ENCODE measurements at regions not wholly inside any gene's neighbourhood (a gene's known extent, or its start where the extent isn't known, plus 50 kb on each side); places are given as distances from the start of the nearest gene placed in this dataset.

DNA sequence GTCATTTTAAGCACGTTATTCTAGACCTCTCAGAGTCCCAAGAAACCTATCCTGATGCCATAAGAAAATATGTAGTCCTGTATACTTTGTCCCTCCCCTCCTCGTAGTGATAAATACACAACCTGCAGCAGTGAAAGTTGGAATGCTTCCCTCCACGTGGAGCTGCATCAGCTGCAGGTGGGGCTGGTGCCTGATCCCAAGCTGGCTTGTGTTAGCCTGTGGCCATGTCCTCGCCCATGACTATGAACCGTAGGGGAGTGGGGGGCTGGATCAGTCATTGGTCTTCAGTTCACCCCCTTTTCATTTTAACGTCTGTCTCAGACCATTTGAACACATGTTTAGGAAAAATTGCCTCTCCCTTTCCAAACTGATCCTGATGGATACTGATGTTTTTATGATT is 171.4 kb upstream of the HABP2 start:
- Histone ChIP-seq H3K4me1 (ENCODE audit: insufficient read depth, low read length) (peaks cover 6% of the 10 kb centered on the region), H3K4me3 (ENCODE audit: low read length) (no peak overlapping the region), H3K36me3 (ENCODE audit: insufficient read depth, low read length) (no peaks in the 10 kb centered on the region), H2AFZ (ENCODE audit: low read depth, low read length) (no peak overlapping the region), H3K27me3 (ENCODE audit: insufficient read depth, low read length) (no peaks in the 10 kb centered on the region), H3K9me3 (ENCODE audit: low read length) (no peaks in the 10 kb centered on the region)

DNA sequence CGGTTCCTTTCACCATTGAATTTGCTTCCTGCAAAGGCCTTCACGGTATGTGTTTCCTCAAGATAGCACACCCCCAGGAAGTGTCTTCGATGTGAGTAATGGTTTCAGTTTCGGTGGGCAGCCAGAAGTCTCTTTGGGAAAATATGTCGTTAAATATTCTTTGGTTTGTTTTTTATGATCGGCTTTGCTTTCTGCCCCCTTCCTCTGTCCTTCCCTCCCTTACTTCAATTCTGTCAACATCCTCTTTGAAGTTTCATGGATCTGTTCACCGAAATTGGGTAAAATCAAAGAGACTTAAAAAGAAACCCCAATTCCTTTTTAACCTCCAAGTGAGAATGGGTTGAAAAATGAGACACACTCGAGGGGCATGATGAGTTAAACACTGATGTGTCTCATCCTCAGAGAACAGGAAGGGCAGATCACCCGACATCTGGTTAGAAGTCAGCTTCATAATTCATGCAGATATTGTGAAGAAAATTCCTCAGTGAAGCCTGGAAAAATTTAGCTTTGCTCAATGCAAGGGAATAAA is 170.8 kb upstream of the HABP2 start:
- H3K4me1 ChIP-seq (ENCODE audit: insufficient read depth, low read length): peaks cover 6% of the 10 kb centered on the region
- H3K27me3 ChIP-seq (ENCODE audit: insufficient read depth, low read length): no peaks in the 10 kb centered on the region
- no peak overlapping the region for H3K4me3 ChIP-seq (ENCODE audit: low read length)
- no peak overlapping the region for H2AFZ ChIP-seq (ENCODE audit: low read depth, low read length)
- H3K36me3 ChIP-seq (ENCODE audit: insufficient read depth, low read length): no peaks in the 10 kb centered on the region
- H3K9me3 ChIP-seq (ENCODE audit: low read length): no peaks in the 10 kb centered on the region

DNA sequence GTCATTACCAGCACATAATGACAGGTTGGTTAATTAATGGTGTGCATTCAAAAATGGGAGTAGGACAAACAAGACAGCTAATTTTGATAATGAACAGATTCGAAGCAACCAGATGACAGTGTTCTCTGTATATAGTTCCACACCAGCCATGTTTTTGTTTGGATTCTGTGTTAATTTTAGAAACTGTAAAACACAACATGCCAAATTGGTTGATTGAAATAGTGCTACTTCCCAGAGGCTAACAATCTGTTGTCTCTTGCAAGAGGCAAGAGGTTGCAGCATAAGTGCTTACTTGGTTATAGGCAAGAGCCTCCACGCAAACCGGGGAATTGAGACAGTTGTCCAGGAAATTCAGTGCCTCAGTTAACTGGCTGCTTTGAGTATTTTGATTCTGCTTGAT is 170.2 kb upstream of the HABP2 start:
- no peaks in the 10 kb centered on the region for H3K36me3 ChIP-seq (ENCODE audit: insufficient read depth, low read length)
- H3K27me3 ChIP-seq (ENCODE audit: insufficient read depth, low read length): no peaks in the 10 kb centered on the region
- H3K9me3 ChIP-seq (ENCODE audit: low read length): no peaks in the 10 kb centered on the region
- no peak overlapping the region for H2AFZ ChIP-seq (ENCODE audit: low read depth, low read length)
- no peak overlapping the region for H3K4me3 ChIP-seq (ENCODE audit: low read length)
- peaks cover 6% of the 10 kb centered on the region for H3K4me1 ChIP-seq (ENCODE audit: insufficient read depth, low read length)

DNA sequence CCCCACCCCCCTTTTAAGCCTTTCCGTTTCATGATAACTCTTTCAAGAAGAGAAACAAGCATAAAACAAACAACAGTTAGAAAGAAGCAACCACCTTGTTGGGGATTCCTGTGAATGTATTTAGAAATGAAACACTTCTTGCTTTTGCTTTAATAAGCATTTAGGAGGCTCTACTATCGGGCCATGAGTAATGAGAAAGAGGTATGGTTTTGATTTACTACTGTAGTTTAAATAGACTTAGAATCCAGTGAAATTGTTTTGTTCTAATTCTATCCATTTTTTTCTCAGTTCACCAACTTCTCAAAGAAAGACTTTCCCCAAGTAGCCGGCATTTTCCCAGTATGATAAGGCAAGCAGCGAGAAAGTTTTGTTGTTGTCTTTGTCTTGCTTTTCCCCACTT is 168.7 kb upstream of the HABP2 start:
- Histone ChIP-seq H3K9me3 (ENCODE audit: low read length) (no peaks in the 10 kb centered on the region), H3K4me3 (ENCODE audit: low read length) (no peak overlapping the region), H3K4me1 (ENCODE audit: insufficient read depth, low read length) (peaks cover 6% of the 10 kb centered on the region), H3K27me3 (ENCODE audit: insufficient read depth, low read length) (no peaks in the 10 kb centered on the region), H2AFZ (ENCODE audit: low read depth, low read length) (peak overlapping the region; percentile 4), H3K36me3 (ENCODE audit: insufficient read depth, low read length) (no peaks in the 10 kb centered on the region)

DNA sequence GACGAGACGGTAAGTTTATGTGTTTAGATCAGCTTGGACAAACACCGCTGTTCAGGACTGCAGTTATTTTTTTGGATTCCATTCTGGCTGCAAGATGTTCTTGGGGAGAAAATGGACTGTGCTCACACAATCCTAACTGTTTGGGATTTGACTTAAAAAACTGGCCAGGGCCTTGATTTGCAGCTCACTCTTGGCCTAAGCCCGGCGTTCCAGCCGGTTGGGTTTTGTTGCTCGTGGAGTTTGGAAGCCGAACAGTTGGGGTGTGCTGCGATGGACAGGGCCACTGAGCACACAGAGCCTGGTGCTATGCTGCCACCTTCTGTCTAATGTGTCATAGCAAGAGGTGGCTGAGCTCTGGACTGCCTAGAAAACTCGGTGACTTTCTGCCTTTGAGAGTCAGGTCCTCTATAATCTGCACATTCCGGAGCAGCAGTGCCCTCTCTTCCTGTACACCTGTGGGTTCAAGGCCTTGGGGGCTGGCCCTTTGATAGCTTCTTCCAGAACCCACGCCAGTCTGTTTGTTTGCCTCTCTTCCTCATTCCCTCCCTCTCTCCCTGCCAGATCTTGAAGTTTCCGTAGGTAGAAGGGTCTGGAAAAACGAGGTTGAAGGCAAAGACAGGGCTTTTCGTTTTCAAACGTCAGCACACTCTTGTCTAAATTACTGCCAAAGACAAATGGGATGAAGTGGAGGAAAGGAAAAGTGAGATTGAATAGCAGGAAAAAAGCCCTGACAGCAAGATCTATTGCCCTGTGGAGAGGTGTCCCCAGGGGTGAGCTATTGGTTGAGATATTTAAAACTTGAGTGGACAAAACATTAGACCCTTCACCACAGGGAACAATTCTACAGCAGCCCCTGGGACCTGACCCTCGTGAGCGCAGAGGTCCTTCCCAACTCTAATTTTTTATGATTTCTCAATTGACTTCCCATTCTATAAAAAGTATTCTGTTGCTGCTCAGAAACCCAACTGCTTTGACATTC is 167.5 kb upstream of the HABP2 start:
- Histone ChIP-seq H3K36me3 (ENCODE audit: insufficient read depth, low read length) (no peaks in the 10 kb centered on the region), H3K4me1 (ENCODE audit: insufficient read depth, low read length) (peaks cover 6% of the 10 kb centered on the region), H3K4me3 (ENCODE audit: low read length) (no peak overlapping the region), H3K9me3 (ENCODE audit: low read length) (no peaks in the 10 kb centered on the region), H2AFZ (ENCODE audit: low read depth, low read length) (peak overlapping the region; percentile 4), H3K27me3 (ENCODE audit: insufficient read depth, low read length) (peaks cover 1% of the 10 kb centered on the region)

DNA sequence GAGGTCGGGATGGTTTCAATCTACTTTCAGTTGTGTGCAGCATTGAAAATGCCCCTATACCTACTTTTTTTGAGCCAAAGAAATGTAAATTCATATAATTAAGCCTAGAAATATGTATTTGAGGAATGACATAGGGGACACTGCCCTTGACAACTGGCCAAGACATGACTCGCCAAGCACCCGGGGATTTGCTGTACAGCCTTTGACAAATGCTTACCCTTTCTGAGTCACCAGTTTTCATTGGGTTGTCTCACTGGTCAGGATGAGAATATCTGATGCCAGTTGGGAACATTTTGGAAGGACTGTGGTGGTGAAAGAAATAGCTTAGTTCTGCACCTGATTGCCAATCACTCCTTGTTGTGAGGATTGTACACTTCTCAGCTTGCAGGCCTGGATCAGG is 166.8 kb upstream of the HABP2 start:
- no peaks in the 10 kb centered on the region for H3K9me3 ChIP-seq (ENCODE audit: low read length)
- no peak overlapping the region for H3K4me3 ChIP-seq (ENCODE audit: low read length)
- no peak overlapping the region for H2AFZ ChIP-seq (ENCODE audit: low read depth, low read length)
- H3K27me3 ChIP-seq (ENCODE audit: insufficient read depth, low read length): peaks cover 4% of the 10 kb centered on the region
- peaks cover 9% of the 10 kb centered on the region for H3K4me1 ChIP-seq (ENCODE audit: insufficient read depth, low read length)
- no peaks in the 10 kb centered on the region for H3K36me3 ChIP-seq (ENCODE audit: insufficient read depth, low read length)

DNA sequence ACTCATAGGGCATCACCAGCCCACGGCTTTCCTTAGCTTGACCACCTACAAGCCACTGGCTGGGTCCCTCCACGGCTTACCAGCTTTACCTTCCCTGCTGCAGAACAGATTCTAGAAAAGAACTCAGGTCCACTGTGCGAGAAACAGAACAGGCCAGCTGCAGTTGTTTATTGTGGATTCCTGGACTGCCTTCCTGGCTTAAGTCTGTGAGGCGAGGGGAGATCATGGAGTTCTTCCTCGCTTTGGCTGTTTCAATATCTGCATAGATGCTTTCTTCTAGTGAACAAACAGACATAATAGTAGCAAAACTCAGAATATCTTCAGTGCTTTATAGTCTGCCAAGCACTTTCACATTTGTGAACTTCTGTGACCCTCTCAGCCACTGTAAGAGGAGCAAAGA is 162.9 kb upstream of the HABP2 start:
- Histone ChIP-seq H3K9me3 (ENCODE audit: low read length) (peaks cover 2% of the 10 kb centered on the region), H3K27me3 (ENCODE audit: insufficient read depth, low read length) (peaks cover 9% of the 10 kb centered on the region), H3K4me3 (ENCODE audit: low read length) (no peak overlapping the region), H3K4me1 (ENCODE audit: insufficient read depth, low read length) (peaks cover 8% of the 10 kb centered on the region), H3K36me3 (ENCODE audit: insufficient read depth, low read length) (no peaks in the 10 kb centered on the region), H2AFZ (ENCODE audit: low read depth, low read length) (no peak overlapping the region)

DNA sequence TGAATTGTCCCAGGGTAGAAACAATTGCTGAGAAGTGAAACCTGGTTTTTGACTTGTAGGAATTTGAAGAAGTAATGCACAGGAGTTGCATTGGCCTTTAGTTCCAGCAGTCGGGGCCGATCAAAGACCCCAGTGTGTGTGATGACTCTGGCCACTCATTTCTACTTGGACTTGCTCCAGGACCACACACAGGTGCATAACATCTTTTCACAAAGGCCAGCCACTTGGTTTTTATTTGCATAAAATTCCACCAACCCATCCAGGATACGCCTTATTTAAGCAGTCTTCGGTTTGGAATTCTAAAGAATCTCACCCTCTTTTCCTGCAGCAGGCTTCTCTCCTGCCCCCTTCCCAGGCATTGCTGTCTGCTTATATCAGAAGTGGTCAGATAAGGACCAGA is 162.0 kb upstream of the HABP2 start:
- H3K4me1 ChIP-seq (ENCODE audit: insufficient read depth, low read length): peaks cover 4% of the 10 kb centered on the region
- H3K27me3 ChIP-seq (ENCODE audit: insufficient read depth, low read length): peaks cover 9% of the 10 kb centered on the region
- H2AFZ ChIP-seq (ENCODE audit: low read depth, low read length): no peak overlapping the region
- no peaks in the 10 kb centered on the region for H3K36me3 ChIP-seq (ENCODE audit: insufficient read depth, low read length)
- no peak overlapping the region for H3K4me3 ChIP-seq (ENCODE audit: low read length)
- H3K9me3 ChIP-seq (ENCODE audit: low read length): peaks cover 4% of the 10 kb centered on the region

DNA sequence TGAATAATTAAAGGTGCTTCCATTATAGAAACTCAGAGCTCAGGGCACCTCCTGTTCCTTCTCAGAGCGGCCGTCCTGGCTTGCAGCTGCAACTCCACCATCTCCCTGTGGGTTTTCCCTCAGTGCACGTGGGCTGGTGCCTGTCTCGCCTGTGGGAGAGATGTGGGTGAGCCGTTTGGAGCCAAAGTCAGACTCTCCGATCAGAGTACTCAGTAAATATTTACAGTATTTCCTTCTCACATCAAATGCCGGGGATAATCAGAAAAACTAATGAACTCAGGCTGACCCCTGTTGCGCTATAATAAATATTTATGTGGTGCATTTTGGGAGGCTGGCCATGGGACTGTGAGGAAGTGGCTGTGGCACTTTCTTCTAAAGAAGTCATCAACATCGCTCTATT is 155.8 kb upstream of the HABP2 start:
- Histone ChIP-seq H3K36me3 (ENCODE audit: insufficient read depth, low read length) (no peaks in the 10 kb centered on the region), H3K9me3 (ENCODE audit: low read length) (peaks cover 6% of the 10 kb centered on the region), H3K27me3 (ENCODE audit: insufficient read depth, low read length) (peaks cover 9% of the 10 kb centered on the region), H3K4me1 (ENCODE audit: insufficient read depth, low read length) (no peaks in the 10 kb centered on the region), H2AFZ (ENCODE audit: low read depth, low read length) (no peak overlapping the region), H3K4me3 (ENCODE audit: low read length) (no peak overlapping the region)

DNA sequence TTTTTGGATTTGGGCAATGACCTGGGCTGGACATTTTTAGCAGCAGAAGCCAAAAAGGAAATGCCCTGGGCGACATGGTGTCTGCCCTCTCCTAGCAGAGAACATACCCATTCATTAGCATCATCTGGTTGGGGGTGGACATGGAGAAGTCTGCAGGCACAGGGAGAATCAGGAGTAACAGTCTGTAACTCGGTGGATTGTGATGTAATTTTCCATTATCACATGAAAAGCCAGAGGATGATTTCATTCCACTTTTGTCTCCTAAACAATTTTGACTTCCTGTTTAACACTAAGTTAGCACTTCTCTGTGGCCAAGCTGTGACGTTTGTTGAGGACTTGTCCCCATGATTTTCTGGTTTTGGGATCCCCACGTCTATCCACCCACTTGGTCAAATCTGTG is 153.8 kb upstream of the HABP2 start:
- Histone ChIP-seq H3K9me3 (ENCODE audit: low read length) (peaks cover 6% of the 10 kb centered on the region), H3K27me3 (ENCODE audit: insufficient read depth, low read length) (peaks cover 12% of the 10 kb centered on the region), H2AFZ (ENCODE audit: low read depth, low read length) (no peak overlapping the region), H3K4me1 (ENCODE audit: insufficient read depth, low read length) (no peaks in the 10 kb centered on the region), H3K36me3 (ENCODE audit: insufficient read depth, low read length) (no peaks in the 10 kb centered on the region), H3K4me3 (ENCODE audit: low read length) (no peak overlapping the region)

DNA sequence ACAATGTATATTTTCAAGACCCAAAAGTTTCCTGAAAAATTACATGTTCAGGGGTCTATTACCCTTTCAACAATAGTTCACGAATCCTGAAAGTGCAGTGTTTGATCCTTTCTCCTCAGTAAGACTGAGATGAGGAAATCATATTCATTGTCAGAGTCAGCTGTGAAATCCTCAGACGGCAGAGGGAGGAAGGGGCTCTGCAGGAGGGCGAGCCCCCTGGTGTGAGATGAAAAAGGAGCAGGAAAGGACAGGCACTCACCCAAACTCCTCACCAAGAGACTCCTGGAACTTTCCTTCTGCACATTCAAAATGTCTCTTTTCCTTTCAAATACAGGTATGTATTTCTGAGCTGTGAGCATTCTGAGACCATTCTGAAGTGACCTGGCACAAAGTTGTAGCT is 150.3 kb upstream of the HABP2 start:
- H3K4me1 ChIP-seq (ENCODE audit: insufficient read depth, low read length): no peaks in the 10 kb centered on the region

DNA sequence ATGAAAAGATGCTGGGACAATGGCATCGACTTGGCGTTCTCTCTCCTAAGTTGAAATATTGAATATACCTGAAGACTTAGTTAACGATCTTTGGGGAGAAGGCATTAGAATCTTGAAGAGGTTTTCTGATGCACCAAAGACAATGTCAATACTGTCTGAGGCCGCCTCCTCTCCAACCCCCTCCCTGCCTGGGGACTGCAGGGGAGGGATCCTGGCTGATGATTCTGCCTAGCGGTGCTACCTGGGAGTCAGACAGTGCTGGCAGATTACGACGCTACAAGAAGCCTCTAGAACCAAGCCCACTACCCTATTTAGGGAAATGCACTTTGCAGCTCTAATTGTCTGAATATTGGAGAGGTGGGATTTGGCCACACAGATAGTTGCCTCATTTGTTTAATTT is 145.6 kb upstream of the HABP2 start:
- no peak overlapping the region for H2AFZ ChIP-seq (ENCODE audit: low read depth, low read length)
- H3K36me3 ChIP-seq (ENCODE audit: insufficient read depth, low read length): no peaks in the 10 kb centered on the region
- peaks cover 11% of the 10 kb centered on the region for H3K4me1 ChIP-seq (ENCODE audit: insufficient read depth, low read length)
- peaks cover 39% of the 10 kb centered on the region for H3K27me3 ChIP-seq (ENCODE audit: insufficient read depth, low read length)
- H3K9me3 ChIP-seq (ENCODE audit: low read length): no peaks in the 10 kb centered on the region
- no peak overlapping the region for H3K4me3 ChIP-seq (ENCODE audit: low read length)

More for the DNA sequence above, 150.3 kb upstream of the HABP2 start:
- H3K27me3 ChIP-seq (ENCODE audit: insufficient read depth, low read length): peaks cover 25% of the 10 kb centered on the region
- H2AFZ ChIP-seq (ENCODE audit: low read depth, low read length): no peak overlapping the region
- no peak overlapping the region for H3K4me3 ChIP-seq (ENCODE audit: low read length)
- no peaks in the 10 kb centered on the region for H3K36me3 ChIP-seq (ENCODE audit: insufficient read depth, low read length)
- peaks cover 2% of the 10 kb centered on the region for H3K9me3 ChIP-seq (ENCODE audit: low read length)

DNA sequence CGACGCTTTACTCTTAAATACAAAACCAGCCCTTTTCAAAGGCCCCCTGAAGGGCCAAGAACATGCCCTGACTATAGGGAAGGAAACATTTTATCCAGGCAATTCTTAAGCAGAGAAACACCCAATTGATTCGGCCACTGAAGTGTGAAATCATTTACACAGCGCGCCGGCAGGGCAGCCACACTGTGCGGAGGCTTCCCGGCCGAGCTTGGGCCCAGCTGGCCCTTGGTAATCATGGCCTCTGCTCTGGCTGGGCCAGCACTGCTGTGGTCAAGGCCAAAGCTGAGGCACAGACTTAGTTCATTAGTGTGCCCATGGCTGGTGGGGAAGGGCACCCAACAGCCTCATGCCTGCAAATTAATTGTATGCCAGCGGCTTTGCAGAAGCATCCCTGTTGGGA is 143.7 kb upstream of the HABP2 start:
- Histone ChIP-seq H3K36me3 (ENCODE audit: insufficient read depth, low read length) (no peaks in the 10 kb centered on the region), H2AFZ (ENCODE audit: low read depth, low read length) (peak overlapping the region; percentile 53), H3K4me1 (ENCODE audit: insufficient read depth, low read length) (peaks cover 11% of the 10 kb centered on the region), H3K9me3 (ENCODE audit: low read length) (no peaks in the 10 kb centered on the region), H3K4me3 (ENCODE audit: low read length) (no peak overlapping the region), H3K27me3 (ENCODE audit: insufficient read depth, low read length) (peaks cover 35% of the 10 kb centered on the region)

Measured in neuron (in vitro differentiated cells).